ENCODE measurements at regions not wholly inside any gene's neighbourhood (a gene's known extent, or its start where the extent isn't known, plus 50 kb on each side); places are given as distances from the start of the nearest gene placed in this dataset.

- Histone ChIP-seq H3K4me3 (no peak overlapping the region), H3K27ac (no peak overlapping the region), H3K9me3 (no peaks in the 10 kb centered on the region), H3K27me3 (no peaks in the 10 kb centered on the region), H3K4me1 (no peaks in the 10 kb centered on the region), H3K36me3 (no peaks in the 10 kb centered on the region)
- DNase-seq: no peak
- TF ChIP-seq CTCF (IDR thresholded peaks at IDR 0.05) (no peak), POLR2A (IDR thresholded peaks at IDR 0.05) (no peak)
These were observed 347.6 kb upstream of the MMS22L start for GRCh38 chr6:97630604-97631003.

- H3K27ac ChIP-seq: no peak overlapping the region
- H3K36me3 ChIP-seq: no peaks in the 10 kb centered on the region
- no peaks in the 10 kb centered on the region for H3K4me1 ChIP-seq
- no peak for DNase-seq
- H3K4me3 ChIP-seq: no peak overlapping the region
- TF ChIP-seq CTCF (IDR thresholded peaks at IDR 0.05) (no peak), POLR2A (IDR thresholded peaks at IDR 0.05) (no peak)
- no peaks in the 10 kb centered on the region for H3K9me3 ChIP-seq
- no peaks in the 10 kb centered on the region for H3K27me3 ChIP-seq
These were observed 349.3 kb upstream of the MMS22L start for GRCh38 chr6:97632341-97632740.

- Histone ChIP-seq H3K9me3 (no peaks in the 10 kb centered on the region), H3K27ac (no peak overlapping the region), H3K36me3 (no peaks in the 10 kb centered on the region), H3K4me1 (no peaks in the 10 kb centered on the region), H3K4me3 (no peak overlapping the region), H3K27me3 (no peaks in the 10 kb centered on the region)
- TF ChIP-seq POLR2A (IDR thresholded peaks at IDR 0.05) (no peak), CTCF (IDR thresholded peaks at IDR 0.05) (no peak)
- DNase-seq: no peak
These were observed 356.7 kb upstream of the MMS22L start for GRCh38 chr6:97639702-97640101.

GRCh38 chr6:97644353-97644752, 361.3 kb upstream of the MMS22L start:
- TF ChIP-seq POLR2A (IDR thresholded peaks at IDR 0.05) (no peak), CTCF (IDR thresholded peaks at IDR 0.05) (no peak)
- Histone ChIP-seq H3K36me3 (no peaks in the 10 kb centered on the region), H3K27me3 (no peaks in the 10 kb centered on the region), H3K4me1 (no peaks in the 10 kb centered on the region), H3K4me3 (no peak overlapping the region), H3K9me3 (no peaks in the 10 kb centered on the region), H3K27ac (no peak overlapping the region)
- DNase-seq: no peak

GRCh38 chr6:97645757-97646156, 362.7 kb upstream of the MMS22L start:
- Histone ChIP-seq H3K27me3 (no peaks in the 10 kb centered on the region), H3K4me1 (no peaks in the 10 kb centered on the region), H3K27ac (no peak overlapping the region), H3K4me3 (no peak overlapping the region), H3K36me3 (no peaks in the 10 kb centered on the region), H3K9me3 (no peaks in the 10 kb centered on the region)
- no peak for TF ChIP-seq CTCF (IDR thresholded peaks at IDR 0.05)
- DNase-seq: no peak

- H3K27ac ChIP-seq: no peak overlapping the region
- H3K9me3 ChIP-seq: no peaks in the 10 kb centered on the region
- TF ChIP-seq CTCF (IDR thresholded peaks at IDR 0.05) (no peak), POLR2A (IDR thresholded peaks at IDR 0.05) (no peak)
- no peaks in the 10 kb centered on the region for H3K4me1 ChIP-seq
- H3K27me3 ChIP-seq: no peaks in the 10 kb centered on the region
- DNase-seq: no peak
- no peak overlapping the region for H3K4me3 ChIP-seq
- no peaks in the 10 kb centered on the region for H3K36me3 ChIP-seq
These were observed 370.1 kb upstream of the MMS22L start for GRCh38 chr6:97653076-97653475.
